H1 (cell line): ENCODE measurements at regions not wholly inside any gene's neighbourhood (a gene's known extent, or its start where the extent isn't known, plus 50 kb on each side); places are given as distances from the start of the nearest gene placed in this dataset.

Source experiments
- CTCF ChIA-PET: fragments of 300-600 bp; sonication (Branson Sonifier 250); formaldehyde crosslinking; loops from one replicate; lab custom pipeline; 2021; ENCODE audit not compliant: partially characterized antibody; lab: Charles Lee
- POLR2A ChIA-PET: fragments of 300-600 bp; sonication (Branson Sonifier 250); formaldehyde crosslinking; loops from one replicate; lab custom pipeline; 2021; ENCODE audit warnings: inconsistent platforms; ENCODE audit not compliant: partially characterized antibody; lab: Charles Lee
- DNase-seq, 2 experiments: peaks; one replicate each; pipeline versions ENCODE4 v3.0.0 to v3.0.0-alpha.2; 2010 to 2022; ENCODE audit warnings: low spot score in 2 of 2, low read depth in 1 of 2, mixed read lengths in 1 of 2
- FAIRE-seq: peaks from 2 replicates; lab custom pipeline; 2011; peaks lifted over from hg19 to GRCh38; lab: Jason Lieb, UNC
- H2AFZ ChIP-seq: 2 replicates; pipeline ENCODE4 v1.8.1; 2012; ENCODE audit warnings: low read length, inconsistent platforms
- H2AK5ac ChIP-seq: 2 replicates; pipeline ENCODE4 v1.6.1; 2013; ENCODE audit warnings: low read depth, low read length
- H2BK120ac ChIP-seq: replicated peaks from 2 replicates; pipeline ENCODE3; 2013; ENCODE audit warnings: low read depth, low read length, inconsistent platforms
- H2BK12ac ChIP-seq: 2 replicates; pipeline ENCODE4 v1.6.1; 2013; ENCODE audit warnings: low read depth, low read length
- H2BK15ac ChIP-seq: 2 replicates; pipeline ENCODE4 v1.6.1; 2013; ENCODE audit warnings: low read length
- H2BK20ac ChIP-seq: 2 replicates; pipeline ENCODE4 v1.6.1; 2013; ENCODE audit warnings: low read length
- H2BK5ac ChIP-seq: 2 replicates; pipeline ENCODE4 v1.6.1; 2013; ENCODE audit warnings: low read depth, low read length
- H3K14ac ChIP-seq: 2 replicates; pipeline ENCODE4 v1.6.1; 2013; ENCODE audit warnings: inconsistent platforms; ENCODE audit not compliant: insufficient read length
- H3K18ac ChIP-seq: 2 replicates; pipeline ENCODE4 v1.6.1; 2013; ENCODE audit warnings: low read length; ENCODE audit errors: extremely low read depth
- H3K23ac ChIP-seq: 2 replicates; pipeline ENCODE4 v1.6.1; 2013; ENCODE audit warnings: inconsistent platforms; ENCODE audit not compliant: insufficient read length
- H3K23me2 ChIP-seq: 2 replicates; pipeline ENCODE4 v1.6.1; 2013; ENCODE audit warnings: low read depth, low read length
- H3K27ac ChIP-seq: 2 replicates; pipeline ENCODE4 v1.6.1; 2011; ENCODE audit warnings: low read depth, low read length, inconsistent platforms
- H3K27me3 ChIP-seq, 4 experiments: replicated peaks in 1 of 4; 1 replicate in 1 of 4; 2 replicates in 3 of 4; pipeline versions ENCODE4 v1.6.1 to v1.8.1; 2011 to 2013; ENCODE audit warnings: low read length in 3 of 4, mild to moderate bottlenecking in 3 of 4, inconsistent platforms in 2 of 4, mixed read lengths in 2 of 4, moderate library complexity in 1 of 4; ENCODE audit not compliant: control insufficient read depth in 3 of 4, insufficient read depth in 3 of 4; ENCODE audit errors: extremely low read depth in 1 of 4
- H3K36me3 ChIP-seq, 4 experiments: 2 replicates each; pipeline versions ENCODE4 v1.6.1 to v1.8.1; 2011 to 2013; ENCODE audit warnings: mild to moderate bottlenecking in 4 of 4, low read length in 3 of 4, moderate library complexity in 2 of 4, control low read depth in 1 of 4, inconsistent platforms in 1 of 4; ENCODE audit not compliant: insufficient read depth in 4 of 4, control insufficient read depth in 2 of 4
- H3K4ac ChIP-seq: replicated peaks from 2 replicates; pipeline ENCODE3; 2013; ENCODE audit warnings: low read length, low read depth, mixed read lengths, inconsistent platforms; ENCODE audit not compliant: insufficient read length
- H3K4me1 ChIP-seq, 4 experiments: replicated peaks in 1 of 4; 1 replicate in 1 of 4; 2 replicates in 3 of 4; pipeline versions ENCODE4 v1.6.1 to v1.8.1; 2011 to 2013; ENCODE audit warnings: low read length in 3 of 4, inconsistent platforms in 2 of 4, mixed read lengths in 1 of 4; ENCODE audit not compliant: insufficient read depth in 4 of 4, control insufficient read depth in 3 of 4
- H3K4me2 ChIP-seq, 2 experiments: 2 replicates each; pipeline versions ENCODE4 v1.6.1 to v1.8.1; 2011 to 2013; ENCODE audit warnings: low read depth in 2 of 2, low read length in 2 of 2, control low read depth in 1 of 2, inconsistent platforms in 1 of 2, mild to moderate bottlenecking in 1 of 2; ENCODE audit not compliant: insufficient read depth in 1 of 2
- H3K4me3 ChIP-seq, 4 experiments: fragments of 200-600, 300-600 bp in 1 of 4; sonication (generic), shearing (Covaris generic), sonication (Bioruptor Twin) in 1 of 4; 2 replicates each; pipeline versions ENCODE4 v1.5.1 to v1.8.1; 2011 to 2016; ENCODE audit warnings: low read length in 4 of 4, low read depth in 3 of 4, control low read depth in 2 of 4, inconsistent platforms in 2 of 4, mild to moderate bottlenecking in 2 of 4, mixed read lengths in 1 of 4, moderate library complexity in 1 of 4; ENCODE audit not compliant: insufficient read depth in 2 of 4; ENCODE audit errors: extremely low read depth in 1 of 4
- H3K56ac ChIP-seq: replicated peaks from 2 replicates; pipeline ENCODE3; 2013; ENCODE audit warnings: low read depth, mild to moderate bottlenecking, mixed read lengths, low read length, inconsistent platforms; ENCODE audit not compliant: insufficient read length
- H3K79me1 ChIP-seq: 2 replicates; pipeline ENCODE4 v1.6.1; 2013; ENCODE audit warnings: low read depth, low read length, control low read depth
- H3K79me2 ChIP-seq, 2 experiments: 2 replicates each; pipeline versions ENCODE4 v1.6.1 to v1.8.1; 2012 to 2013; ENCODE audit warnings: low read length in 2 of 2, mild to moderate bottlenecking in 2 of 2, inconsistent platforms in 1 of 2; ENCODE audit not compliant: insufficient read depth in 2 of 2, control insufficient read depth in 1 of 2
- H3K9ac ChIP-seq, 4 experiments: replicated peaks in 1 of 4; 1 replicate in 1 of 4; 2 replicates in 3 of 4; pipeline versions ENCODE4 v1.6.1 to v1.8.1; 2011 to 2013; ENCODE audit warnings: low read depth in 3 of 4, low read length in 3 of 4, control low read depth in 2 of 4, mild to moderate bottlenecking in 2 of 4, moderate library complexity in 2 of 4, inconsistent platforms in 1 of 4; ENCODE audit errors: extremely low read depth in 1 of 4
- H3K9me3 ChIP-seq, 2 experiments: 2 replicates each; pipeline versions ENCODE4 v1.6.1 to v1.8.1; 2012 to 2013; ENCODE audit warnings: mild to moderate bottlenecking in 2 of 2, moderate library complexity in 2 of 2, control low read depth in 1 of 2, inconsistent platforms in 1 of 2, low read depth in 1 of 2, low read length in 1 of 2, mixed read lengths in 1 of 2; ENCODE audit not compliant: insufficient read depth in 2 of 2
- H4K20me1 ChIP-seq, 2 experiments: replicated peaks in 1 of 2; 2 replicates each; pipeline versions ENCODE3 to v1.8.1; 2011 to 2013; ENCODE audit warnings: inconsistent platforms in 2 of 2, low read length in 2 of 2, mild to moderate bottlenecking in 1 of 2; ENCODE audit not compliant: insufficient read depth in 2 of 2, control insufficient read depth in 1 of 2
- H4K5ac ChIP-seq: 2 replicates; pipeline ENCODE4 v1.6.1; 2013; ENCODE audit warnings: low read length, low read depth, mixed read lengths, inconsistent platforms; ENCODE audit not compliant: insufficient read length
- H4K8ac ChIP-seq: 2 replicates; pipeline ENCODE4 v1.8.0; 2013; ENCODE audit warnings: mild to moderate bottlenecking, moderate library complexity, low read length, inconsistent platforms; ENCODE audit not compliant: insufficient read depth; ENCODE audit errors: extremely low read depth
- H4K91ac ChIP-seq: replicated peaks from 2 replicates; pipeline ENCODE3; 2013; ENCODE audit warnings: low read length, mixed read lengths, inconsistent platforms; ENCODE audit not compliant: insufficient read length
- BCL11A ChIP-seq, 2 experiments: IDR thresholded peaks; one replicate each; pipeline ENCODE4 v1.6.1; 2011; ENCODE audit warnings: low read depth in 2 of 2, low read length in 2 of 2, mild to moderate bottlenecking in 2 of 2
- CREB1 ChIP-seq: IDR thresholded peaks from 2 replicates; pipeline ENCODE4 v1.6.1; 2012; ENCODE audit warnings: inconsistent platforms
- EP300 ChIP-seq, 2 experiments: IDR thresholded peaks; 1 replicate in 1 of 2; 2 replicates in 1 of 2; pipeline ENCODE4 v1.6.1; 2011 to 2012; ENCODE audit warnings: low read depth in 2 of 2, low read length in 2 of 2, mild to moderate bottlenecking in 2 of 2, borderline replicate concordance in 1 of 2, inconsistent platforms in 1 of 2, moderate library complexity in 1 of 2
- GABPA ChIP-seq: IDR thresholded peaks from 2 replicates; pipeline ENCODE4 v1.6.1; 2011; ENCODE audit warnings: mild to moderate bottlenecking, low read length, moderate library complexity, borderline replicate concordance; ENCODE audit not compliant: insufficient read depth
- KDM1A ChIP-seq: fragments of 200-600, 300-600 bp; sonication (generic); IDR thresholded peaks from 2 replicates; pipeline ENCODE4 v1.7.1; 2016; ENCODE audit warnings: mild to moderate bottlenecking, low read length, borderline replicate concordance
- NANOG ChIP-seq: IDR thresholded peaks from 2 replicates; pipeline ENCODE4 v1.6.1; 2011; ENCODE audit warnings: low read length, low read depth, mild to moderate bottlenecking, inconsistent platforms; ENCODE audit not compliant: insufficient read depth, poor library complexity, severe bottlenecking
- PHF8 ChIP-seq: fragments of 200-600 bp; sonication (generic); conservative IDR thresholded peaks from 2 replicates; pipeline ENCODE4 v1.7.1; 2012; ENCODE audit warnings: low read depth, mild to moderate bottlenecking, inconsistent platforms, low read length, moderate library complexity
- POLR2A ChIP-seq, 2 experiments: IDR thresholded peaks; 1 replicate in 1 of 2; 2 replicates in 1 of 2; pipeline ENCODE4 v1.6.1; 2011; ENCODE audit warnings: low read depth in 2 of 2, low read length in 2 of 2, mild to moderate bottlenecking in 2 of 2; ENCODE audit errors: control extremely low read depth in 1 of 2
- SIRT6 ChIP-seq: IDR thresholded peaks from one replicate; pipeline ENCODE4 v1.7.1; 2012; ENCODE audit warnings: low read length, inconsistent platforms
- SP1 ChIP-seq: IDR thresholded peaks from 2 replicates; pipeline ENCODE4 v1.6.1; 2011; ENCODE audit warnings: low read depth, low read length
- SUZ12 ChIP-seq: fragments of 200-600 bp; sonication (generic); IDR thresholded peaks from 2 replicates; pipeline ENCODE4 v1.6.1; 2012; ENCODE audit warnings: mild to moderate bottlenecking, inconsistent platforms, low read length, moderate library complexity, mixed read lengths
- TAF7 ChIP-seq: optimal IDR thresholded peaks from 2 replicates; pipeline ENCODE3; 2011; ENCODE audit warnings: low read depth, mild to moderate bottlenecking, inconsistent platforms, low read length, moderate library complexity, borderline replicate concordance
- TBP ChIP-seq: IDR thresholded peaks from 2 replicates; pipeline ENCODE4 v1.6.1; 2011; ENCODE audit warnings: low read depth, low read length, improper control_type of control experiment
- TCF12 ChIP-seq: IDR thresholded peaks from 2 replicates; pipeline ENCODE4 v1.6.1; 2011; ENCODE audit warnings: low read depth, mild to moderate bottlenecking, low read length
- TEAD4 ChIP-seq: IDR thresholded peaks from 2 replicates; pipeline ENCODE4 v1.6.1; 2012; ENCODE audit warnings: low read depth, low read length, inconsistent platforms, mixed read lengths
- TF ChIP-seq, protein P1 (sequence below): IDR thresholded peaks from 2 replicates; pipeline ENCODE4 v1.6.1; 2012; ENCODE audit warnings: inconsistent platforms

DNA sequence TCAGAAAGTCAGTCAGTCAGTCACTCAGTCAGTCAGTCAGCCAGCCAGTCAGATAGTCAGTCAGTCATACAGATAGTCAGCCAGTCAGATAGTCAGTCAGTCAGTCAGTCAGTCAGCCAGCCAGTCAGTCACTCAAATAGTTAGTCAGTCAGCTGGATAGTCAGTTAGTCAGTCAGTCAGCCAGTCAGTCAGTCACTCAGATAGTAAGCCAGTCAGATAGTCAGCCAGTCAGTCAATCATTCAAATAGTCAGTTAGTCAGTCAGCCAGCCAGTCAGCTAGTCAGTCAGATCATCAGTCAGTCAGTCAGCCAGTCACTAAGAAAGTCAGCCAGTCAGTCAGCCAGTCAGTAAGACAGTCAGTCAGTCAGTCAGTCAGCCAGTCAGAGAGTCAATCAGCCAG is 477.1 kb downstream of the AGTPBP1 start:
- no peaks in the 10 kb centered on the region for H3K27me3 ChIP-seq
- ChIA-PET POLR2A (no interaction called here), CTCF (interaction anchor here (1.1 to 2.7 kb wide), 2 partner anchors 122 to 567 kb away, joined by 4 to 11 read pairs; no protein-coding TSS in a partner anchor)
- H2BK5ac ChIP-seq, result no peak overlapping the region
- no peak overlapping the region for H2AFZ ChIP-seq
- no peak overlapping the region for H3K56ac ChIP-seq
- H2BK20ac ChIP-seq, result no peak overlapping the region
- no peak overlapping the region for H3K4me3 ChIP-seq
- H2BK120ac ChIP-seq, result no peak overlapping the region
- no peak overlapping the region for H3K18ac ChIP-seq
- no peak for FAIRE-seq
- no peak overlapping the region for H3K4ac ChIP-seq
- H3K4me1 ChIP-seq, result peaks cover 2 to 7% (median 5%) of the 10 kb centered on the region in 4 experiments; a peak in 5 of 7 replicates
- no peak for DNase-seq
- H4K20me1 ChIP-seq, result no peaks in the 10 kb centered on the region
- H3K14ac ChIP-seq, result no peak overlapping the region
- H2AK5ac ChIP-seq, result 0 out of 2 replicates have a peak overlapping the region, but pooled peaks have one; percentile 58
- H3K79me1 ChIP-seq, result no peaks in the 10 kb centered on the region
- H4K5ac ChIP-seq, result no peak overlapping the region
- H4K8ac ChIP-seq, result no peak overlapping the region
- no peak overlapping the region for H3K4me2 ChIP-seq
- 0 out of 2 replicates have a peak overlapping the region, but pooled peaks have one; percentile 43 for H2BK12ac ChIP-seq
- peak overlapping the region; percentile 97; the same call in 1 of the 2 replicates for H2BK15ac ChIP-seq
- no peak overlapping the region for H4K91ac ChIP-seq
- H3K23me2 ChIP-seq, result no peaks in the 10 kb centered on the region
- H3K9me3 ChIP-seq, result no peaks in the 10 kb centered on the region; a peak in 1 of 4 replicates
- no peaks in the 10 kb centered on the region for H3K36me3 ChIP-seq
- H3K79me2 ChIP-seq, result no peaks in the 10 kb centered on the region
- no peak overlapping the region for H3K27ac ChIP-seq
- H3K9ac ChIP-seq, result no peak overlapping the region
- H3K23ac ChIP-seq, result no peak overlapping the region
- TF ChIP-seq TCF12 (no peak), TEAD4 (no peak), CREB1 (no peak), PHF8 (no peak), BCL11A (IDR thresholded peaks at IDR 0.05; ENCODE audit: low read depth in 2 of 2, low read length in 2 of 2) (no peak), GABPA (no peak), NANOG (no peak), TAF7 (no peak), SUZ12 (no peak), TBP (no peak), SIRT6 (no peak), SP1 (no peak), EP300 (IDR thresholded peaks at IDR 0.05; ENCODE audit: borderline replicate concordance in 1 of 2, low read depth in 2 of 2, low read length in 2 of 2) (no peak), KDM1A (no peak), POLR2A (IDR thresholded peaks at IDR 0.05; ENCODE audit: control extremely low read depth in 1 of 2, low read depth in 2 of 2, low read length in 2 of 2) (no peak)
- TF ChIP-seq, protein P1, sequence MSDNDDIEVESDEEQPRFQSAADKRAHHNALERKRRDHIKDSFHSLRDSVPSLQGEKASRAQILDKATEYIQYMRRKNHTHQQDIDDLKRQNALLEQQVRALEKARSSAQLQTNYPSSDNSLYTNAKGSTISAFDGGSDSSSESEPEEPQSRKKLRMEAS, result no peak
